Spleen (tissue), 7 donors: ENCODE measurements at regions not wholly inside any gene's neighbourhood (a gene's known extent, or its start where the extent isn't known, plus 50 kb on each side); places are given as distances from the start of the nearest gene placed in this dataset.

Source experiments
- CTCF ChIP-seq, 11 experiments: fragments of 200-600 bp in 7 of 11; fragments of 450-650 bp in 4 of 11; sonication (generic) in 4 of 11; IDR thresholded peaks in 8 of 11; conservative IDR thresholded peaks in 3 of 11; 1 replicate in 7 of 11; 2 replicates in 4 of 11; pipeline versions ENCODE4 v1.4.0 to v1.8.0; 2016 to 2021; ENCODE audit warnings: antibody characterized with exemption in 11 of 11, inconsistent platforms in 4 of 11, mild to moderate bottlenecking in 1 of 11
- POLR2A ChIP-seq, 3 donors: fragments of 450-650 bp; IDR thresholded peaks; one replicate each; pipeline ENCODE4 v1.5.1; 2017; ENCODE audit warnings: antibody characterized with exemption in 3 of 3, mild to moderate bottlenecking in 1 of 3
- POLR2AphosphoS5 ChIP-seq, 3 donors: sonication (generic); formaldehyde crosslinking; IDR thresholded peaks; one replicate each; pipeline ENCODE4 v1.5.1; 2017; ENCODE audit warnings: antibody characterized with exemption in 3 of 3
- donor health status: DM: no; HTN: no; CAD: no; lungs with moderate emphysema.
- donor health status: DM: no; HTN: no; CAD: no.
- donor health status: DM: no; HTN: no; CAD: no.

GRCh38 chr5:153168241-153168640 is 322.2 kb upstream of the GRIA1 start:
- TF ChIP-seq CTCF (IDR thresholded peaks at IDR 0.05 in 8 of 11, conservative IDR thresholded peaks at IDR 0.05 in 3 of 11) (no peak), POLR2AphosphoS5 (IDR thresholded peaks at IDR 0.05) (no peak), POLR2A (IDR thresholded peaks at IDR 0.05) (no peak)
